ENCODE measurements at regions not wholly inside any gene's neighbourhood (a gene's known extent, or its start where the extent isn't known, plus 50 kb on each side); places are given as distances from the start of the nearest gene placed in this dataset.

DNA sequence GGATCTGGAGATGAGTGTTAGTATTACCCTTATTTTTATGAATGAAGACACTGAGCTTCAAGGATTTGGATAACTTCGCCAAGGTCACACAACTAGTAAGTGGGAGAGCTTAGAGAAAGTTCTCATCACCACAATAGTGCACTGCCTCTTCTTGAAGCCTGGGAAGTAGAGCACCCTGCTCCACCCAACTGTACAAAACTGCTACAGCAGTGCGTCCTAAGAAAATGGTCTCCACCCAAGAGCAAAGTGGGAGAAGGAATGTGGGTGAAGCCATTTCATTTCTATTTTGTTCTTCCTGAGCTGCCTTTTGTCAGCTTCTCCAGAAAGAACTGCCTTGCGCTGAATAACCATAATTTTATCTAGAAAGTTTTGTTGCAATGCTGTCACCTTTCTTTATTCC is 403.9 kb upstream of the FAT3 start:
- TF ChIP-seq, protein P1, sequence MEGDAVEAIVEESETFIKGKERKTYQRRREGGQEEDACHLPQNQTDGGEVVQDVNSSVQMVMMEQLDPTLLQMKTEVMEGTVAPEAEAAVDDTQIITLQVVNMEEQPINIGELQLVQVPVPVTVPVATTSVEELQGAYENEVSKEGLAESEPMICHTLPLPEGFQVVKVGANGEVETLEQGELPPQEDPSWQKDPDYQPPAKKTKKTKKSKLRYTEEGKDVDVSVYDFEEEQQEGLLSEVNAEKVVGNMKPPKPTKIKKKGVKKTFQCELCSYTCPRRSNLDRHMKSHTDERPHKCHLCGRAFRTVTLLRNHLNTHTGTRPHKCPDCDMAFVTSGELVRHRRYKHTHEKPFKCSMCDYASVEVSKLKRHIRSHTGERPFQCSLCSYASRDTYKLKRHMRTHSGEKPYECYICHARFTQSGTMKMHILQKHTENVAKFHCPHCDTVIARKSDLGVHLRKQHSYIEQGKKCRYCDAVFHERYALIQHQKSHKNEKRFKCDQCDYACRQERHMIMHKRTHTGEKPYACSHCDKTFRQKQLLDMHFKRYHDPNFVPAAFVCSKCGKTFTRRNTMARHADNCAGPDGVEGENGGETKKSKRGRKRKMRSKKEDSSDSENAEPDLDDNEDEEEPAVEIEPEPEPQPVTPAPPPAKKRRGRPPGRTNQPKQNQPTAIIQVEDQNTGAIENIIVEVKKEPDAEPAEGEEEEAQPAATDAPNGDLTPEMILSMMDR (IDR thresholded peaks at IDR 0.05) = no peak
- no peak for TF ChIP-seq POLR2A (IDR thresholded peaks at IDR 0.05)
